ENCODE measurements at regions not wholly inside any gene's neighbourhood (a gene's known extent, or its start where the extent isn't known, plus 50 kb on each side); places are given as distances from the start of the nearest gene placed in this dataset.
"Not testable (repeated sequence)": the region's sequence is repeated elsewhere in the genome, so short reads cannot be mapped to it uniquely, and the experiment has no call there.

- DNase-seq = no peak
Measured at GRCh38 chr16:65280845-65281512, 159.1 kb upstream of the CDH11 start.

GRCh38 chr16:65279576-65279975, 157.7 kb upstream of the CDH11 start:
- DNase-seq = no peak

GRCh38 chr16:65278874-65279273, 157.0 kb upstream of the CDH11 start:
- DNase-seq = no peak

- no peak for DNase-seq
Measured at GRCh38 chr16:65274566-65274965, 152.7 kb upstream of the CDH11 start.

- no peak for DNase-seq
Measured at GRCh38 chr16:65272699-65273414, 151.0 kb upstream of the CDH11 start.

- no peak for DNase-seq
Measured at GRCh38 chr16:65271996-65272395, 150.1 kb upstream of the CDH11 start.

- DNase-seq = no peak
Measured at GRCh38 chr16:65268331-65268730, 146.5 kb upstream of the CDH11 start.

GRCh38 chr16:65263896-65264295, 142.0 kb upstream of the CDH11 start:
- DNase-seq = no peak

GRCh38 chr16:65260746-65261145, 138.9 kb upstream of the CDH11 start:
- DNase-seq = no peak

GRCh38 chr16:65254144-65254543, 132.3 kb upstream of the CDH11 start:
- DNase-seq = no peak

GRCh38 chr16:65249768-65250167, 127.9 kb upstream of the CDH11 start:
- no peak for DNase-seq

- no peak for DNase-seq
Measured at GRCh38 chr16:65244787-65245186, 122.9 kb upstream of the CDH11 start.

GRCh38 chr16:65235339-65236177, 113.7 kb upstream of the CDH11 start:
- no peak for DNase-seq

- DNase-seq = not testable (repeated sequence)
Measured at GRCh38 chr16:65234721-65235320, 113.0 kb upstream of the CDH11 start.

- no peak for DNase-seq
Measured at GRCh38 chr16:65229191-65229662, 107.4 kb upstream of the CDH11 start.

- no peak for DNase-seq
Measured at GRCh38 chr16:65227150-65227835, 105.4 kb upstream of the CDH11 start.

- no peak for DNase-seq
Measured at GRCh38 chr16:65226077-65226476, 104.2 kb upstream of the CDH11 start.

- DNase-seq = no peak
Measured at GRCh38 chr16:65225488-65225887, 103.6 kb upstream of the CDH11 start.

- DNase-seq = no peak
Measured at GRCh38 chr16:65224994-65225393, 103.1 kb upstream of the CDH11 start.

GRCh38 chr16:65224471-65224870, 102.6 kb upstream of the CDH11 start:
- no peak for DNase-seq

GRCh38 chr16:65223335-65223734, 101.5 kb upstream of the CDH11 start:
- DNase-seq = no peak

- DNase-seq = no peak
Measured at GRCh38 chr16:65222536-65222935, 100.7 kb upstream of the CDH11 start.

- no peak for DNase-seq
Measured at GRCh38 chr16:65222049-65222448, 100.2 kb upstream of the CDH11 start.
